Activated naive CD8-positive, alpha-beta T cell treated with anti-CD3 and anti-CD28 coated beads, Interleukin-2, amount 50 U/mL, for 16 hours (primary cell): ENCODE measurements at regions not wholly inside any gene's neighbourhood (a gene's known extent, or its start where the extent isn't known, plus 50 kb on each side); places are given as distances from the start of the nearest gene placed in this dataset.

Source experiments
- DNase-seq: peaks from one replicate; pipeline ENCODE4 v3.0.0-alpha.2; 2020; ENCODE audit warnings: low read depth, low spot score

GRCh38 chr1:195097316-195097715 lies 1510.9 kb downstream of the KCNT2 start:
- no peak for DNase-seq

GRCh38 chr1:195096051-195096521 lies 1512.2 kb downstream of the KCNT2 start:
- DNase-seq: no peak

- no peak for DNase-seq
These were observed 1523.0 kb downstream of the KCNT2 start for GRCh38 chr1:195085196-195085595.

GRCh38 chr1:195082183-195082582 lies 1526.1 kb downstream of the KCNT2 start:
- DNase-seq: no peak

- DNase-seq: no peak
These were observed 1531.6 kb downstream of the KCNT2 start for GRCh38 chr1:195076682-195077081.

- no peak for DNase-seq
These were observed 1532.3 kb downstream of the KCNT2 start for GRCh38 chr1:195075973-195076372.

GRCh38 chr1:195071461-195071860 lies 1536.8 kb downstream of the KCNT2 start:
- no peak for DNase-seq

GRCh38 chr1:195065437-195065836 lies 1542.8 kb downstream of the KCNT2 start:
- no peak for DNase-seq

- DNase-seq: no peak
These were observed 1543.9 kb downstream of the KCNT2 start for GRCh38 chr1:195064358-195064757.

GRCh38 chr1:195054217-195054687 lies 1554.0 kb downstream of the KCNT2 start:
- no peak for DNase-seq

GRCh38 chr1:195053478-195053877 lies 1554.8 kb downstream of the KCNT2 start:
- DNase-seq: no peak

- DNase-seq: no peak
These were observed 1560.5 kb downstream of the KCNT2 start for GRCh38 chr1:195047772-195048171.

- DNase-seq: no peak
These were observed 1563.2 kb downstream of the KCNT2 start for GRCh38 chr1:195045072-195045471.

- no peak for DNase-seq
These were observed 1577.4 kb downstream of the KCNT2 start for GRCh38 chr1:195030793-195031192.

- DNase-seq: no peak
These were observed 1581.4 kb downstream of the KCNT2 start for GRCh38 chr1:195026792-195027191.

- DNase-seq: no peak
These were observed 1588.9 kb downstream of the KCNT2 start for GRCh38 chr1:195019385-195019784.

GRCh38 chr1:195012995-195013394 lies 1595.2 kb downstream of the KCNT2 start:
- DNase-seq: no peak

GRCh38 chr1:195005338-195005737 lies 1602.9 kb downstream of the KCNT2 start:
- DNase-seq: no peak

GRCh38 chr1:194990483-194990882 lies 1617.8 kb downstream of the KCNT2 start:
- no peak for DNase-seq

- DNase-seq: no peak
These were observed 1632.3 kb downstream of the KCNT2 start for GRCh38 chr1:194975913-194976312.

- no peak for DNase-seq
These were observed 1639.3 kb downstream of the KCNT2 start for GRCh38 chr1:194968916-194969315.

- no peak for DNase-seq
These were observed 1648.4 kb downstream of the KCNT2 start for GRCh38 chr1:194959795-194960194.

- DNase-seq: no peak
These were observed 1656.1 kb downstream of the KCNT2 start for GRCh38 chr1:194952171-194952570.

- no peak for DNase-seq
These were observed 1657.7 kb downstream of the KCNT2 start for GRCh38 chr1:194950584-194950983.
